ENCODE measurements at regions not wholly inside any gene's neighbourhood (a gene's known extent, or its start where the extent isn't known, plus 50 kb on each side); places are given as distances from the start of the nearest gene placed in this dataset.
A peak's percentile ranks its signal among the peaks of the same experiment; 100 is the strongest.

DNA sequence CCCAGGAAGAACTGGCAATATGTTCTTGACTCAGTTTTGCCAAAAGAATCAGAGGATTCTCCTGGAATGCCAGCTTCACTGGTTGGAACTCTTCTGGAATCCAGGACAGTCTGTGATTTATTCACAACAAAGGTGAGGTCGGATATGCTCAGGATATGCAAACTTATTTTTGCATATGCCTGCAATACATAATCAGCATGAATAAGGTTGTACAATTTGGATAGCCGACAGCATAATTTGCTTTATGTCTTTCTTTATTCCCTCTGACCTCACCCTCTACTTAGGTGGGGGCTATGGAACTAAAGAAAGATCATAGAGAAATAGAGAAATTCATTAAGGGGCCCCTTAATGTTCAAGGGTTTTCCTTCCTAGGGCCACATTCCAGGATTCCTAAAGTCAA, 57.6 kb upstream of the AKR1E2 start:
- 70% methylated on average over 2 of the region's 2 CpGs for WGBS
- H3K36me3 ChIP-seq (ENCODE audit: control insufficient read depth in 4 of 4, insufficient read depth in 3 of 4, low read depth in 1 of 4, low read length in 3 of 4) = no peaks in the 10 kb centered on the region
- H3K27me3 ChIP-seq (ENCODE audit: control insufficient read depth in 4 of 4, insufficient read depth in 4 of 4, low read length in 3 of 4) = peaks cover 0 to 9% (median 0%) of the 10 kb centered on the region in 4 donors
- TF ChIP-seq, protein P1, sequence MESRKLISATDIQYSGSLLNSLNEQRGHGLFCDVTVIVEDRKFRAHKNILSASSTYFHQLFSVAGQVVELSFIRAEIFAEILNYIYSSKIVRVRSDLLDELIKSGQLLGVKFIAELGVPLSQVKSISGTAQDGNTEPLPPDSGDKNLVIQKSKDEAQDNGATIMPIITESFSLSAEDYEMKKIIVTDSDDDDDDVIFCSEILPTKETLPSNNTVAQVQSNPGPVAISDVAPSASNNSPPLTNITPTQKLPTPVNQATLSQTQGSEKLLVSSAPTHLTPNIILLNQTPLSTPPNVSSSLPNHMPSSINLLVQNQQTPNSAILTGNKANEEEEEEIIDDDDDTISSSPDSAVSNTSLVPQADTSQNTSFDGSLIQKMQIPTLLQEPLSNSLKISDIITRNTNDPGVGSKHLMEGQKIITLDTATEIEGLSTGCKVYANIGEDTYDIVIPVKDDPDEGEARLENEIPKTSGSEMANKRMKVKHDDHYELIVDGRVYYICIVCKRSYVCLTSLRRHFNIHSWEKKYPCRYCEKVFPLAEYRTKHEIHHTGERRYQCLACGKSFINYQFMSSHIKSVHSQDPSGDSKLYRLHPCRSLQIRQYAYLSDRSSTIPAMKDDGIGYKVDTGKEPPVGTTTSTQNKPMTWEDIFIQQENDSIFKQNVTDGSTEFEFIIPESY (IDR thresholded peaks at IDR 0.05) = no peak
- TF ChIP-seq, protein P2, sequence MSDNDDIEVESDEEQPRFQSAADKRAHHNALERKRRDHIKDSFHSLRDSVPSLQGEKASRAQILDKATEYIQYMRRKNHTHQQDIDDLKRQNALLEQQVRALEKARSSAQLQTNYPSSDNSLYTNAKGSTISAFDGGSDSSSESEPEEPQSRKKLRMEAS (IDR thresholded peaks at IDR 0.05) = no peak
- TF ChIP-seq JUND (IDR thresholded peaks at IDR 0.05) (no peak), HNF4A (conservative IDR thresholded peaks at IDR 0.05) (no peak), SP1 (IDR thresholded peaks at IDR 0.05) (no peak)
- TF ChIP-seq, protein P3, sequence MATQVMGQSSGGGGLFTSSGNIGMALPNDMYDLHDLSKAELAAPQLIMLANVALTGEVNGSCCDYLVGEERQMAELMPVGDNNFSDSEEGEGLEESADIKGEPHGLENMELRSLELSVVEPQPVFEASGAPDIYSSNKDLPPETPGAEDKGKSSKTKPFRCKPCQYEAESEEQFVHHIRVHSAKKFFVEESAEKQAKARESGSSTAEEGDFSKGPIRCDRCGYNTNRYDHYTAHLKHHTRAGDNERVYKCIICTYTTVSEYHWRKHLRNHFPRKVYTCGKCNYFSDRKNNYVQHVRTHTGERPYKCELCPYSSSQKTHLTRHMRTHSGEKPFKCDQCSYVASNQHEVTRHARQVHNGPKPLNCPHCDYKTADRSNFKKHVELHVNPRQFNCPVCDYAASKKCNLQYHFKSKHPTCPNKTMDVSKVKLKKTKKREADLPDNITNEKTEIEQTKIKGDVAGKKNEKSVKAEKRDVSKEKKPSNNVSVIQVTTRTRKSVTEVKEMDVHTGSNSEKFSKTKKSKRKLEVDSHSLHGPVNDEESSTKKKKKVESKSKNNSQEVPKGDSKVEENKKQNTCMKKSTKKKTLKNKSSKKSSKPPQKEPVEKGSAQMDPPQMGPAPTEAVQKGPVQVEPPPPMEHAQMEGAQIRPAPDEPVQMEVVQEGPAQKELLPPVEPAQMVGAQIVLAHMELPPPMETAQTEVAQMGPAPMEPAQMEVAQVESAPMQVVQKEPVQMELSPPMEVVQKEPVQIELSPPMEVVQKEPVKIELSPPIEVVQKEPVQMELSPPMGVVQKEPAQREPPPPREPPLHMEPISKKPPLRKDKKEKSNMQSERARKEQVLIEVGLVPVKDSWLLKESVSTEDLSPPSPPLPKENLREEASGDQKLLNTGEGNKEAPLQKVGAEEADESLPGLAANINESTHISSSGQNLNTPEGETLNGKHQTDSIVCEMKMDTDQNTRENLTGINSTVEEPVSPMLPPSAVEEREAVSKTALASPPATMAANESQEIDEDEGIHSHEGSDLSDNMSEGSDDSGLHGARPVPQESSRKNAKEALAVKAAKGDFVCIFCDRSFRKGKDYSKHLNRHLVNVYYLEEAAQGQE (IDR thresholded peaks at IDR 0.05) = no peak
- no peak overlapping the region for H3K4me3 ChIP-seq (ENCODE audit: low read depth in 1 of 3, low read length in 3 of 3)
- no peak overlapping the region for H3K27ac ChIP-seq (ENCODE audit: low read depth in 1 of 2, low read length in 2 of 2)
- no peak overlapping the region for H3K9ac ChIP-seq (ENCODE audit: low read depth in 1 of 2, low read length in 2 of 2)
- no peaks in the 10 kb centered on the region for H3K9me3 ChIP-seq (ENCODE audit: control insufficient read depth in 4 of 4, low read length in 3 of 4)
- no peaks in the 10 kb centered on the region for H3K4me1 ChIP-seq (ENCODE audit: control insufficient read depth in 4 of 4, insufficient read depth in 4 of 4, low read length in 3 of 4)
- no peak for DNase-seq (ENCODE audit: low spot score)

DNA sequence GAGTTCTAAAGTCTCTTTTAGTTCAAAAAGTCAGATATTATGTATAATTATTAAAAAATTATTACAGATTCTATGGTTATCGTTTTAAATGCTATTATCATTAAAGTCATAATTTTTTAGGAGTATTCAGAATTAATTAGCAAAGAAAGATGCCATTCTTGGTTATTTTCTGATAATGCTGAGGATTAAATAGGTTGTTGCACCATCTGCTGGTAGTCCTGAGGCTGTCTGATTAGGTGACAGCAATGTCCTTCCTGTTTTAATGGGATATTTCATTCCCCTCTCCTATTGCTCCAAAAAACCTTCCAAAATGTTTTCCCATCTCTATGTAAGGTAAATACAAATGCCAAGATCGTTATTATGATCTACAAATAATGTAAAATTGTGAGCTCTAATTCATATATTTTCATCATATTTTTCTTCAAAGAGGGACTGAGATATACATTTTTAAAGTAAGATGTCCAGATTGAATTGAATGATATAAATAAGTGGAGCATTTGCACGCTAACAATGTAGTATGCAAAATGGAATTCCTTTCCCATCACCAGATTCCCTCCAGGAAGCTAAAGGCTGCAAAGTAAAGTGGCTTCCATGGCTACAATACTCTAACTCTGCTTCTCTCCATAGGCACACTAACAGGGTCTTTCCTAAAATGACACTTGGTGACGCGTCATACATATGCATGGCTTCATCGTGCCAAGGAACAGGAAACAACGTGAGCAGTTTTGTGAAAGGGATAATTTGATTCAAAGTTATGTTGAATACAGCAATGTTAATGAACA, 58.8 kb upstream of the AKR1E2 start:
- Histone ChIP-seq H3K9me3 (ENCODE audit: control insufficient read depth in 4 of 4, low read length in 3 of 4) (no peaks in the 10 kb centered on the region), H3K27me3 (ENCODE audit: control insufficient read depth in 4 of 4, insufficient read depth in 4 of 4, low read length in 3 of 4) (peaks cover 0 to 9% (median 0%) of the 10 kb centered on the region in 4 donors), H3K27ac (ENCODE audit: low read depth in 1 of 2, low read length in 2 of 2) (no peak overlapping the region), H3K9ac (ENCODE audit: low read depth in 1 of 2, low read length in 2 of 2) (no peak overlapping the region), H3K4me1 (ENCODE audit: control insufficient read depth in 4 of 4, insufficient read depth in 4 of 4, low read length in 3 of 4) (no peaks in the 10 kb centered on the region), H3K4me3 (ENCODE audit: low read depth in 1 of 3, low read length in 3 of 3) (no peak overlapping the region), H3K36me3 (ENCODE audit: control insufficient read depth in 4 of 4, insufficient read depth in 3 of 4, low read depth in 1 of 4, low read length in 3 of 4) (no peaks in the 10 kb centered on the region)
- DNase-seq (ENCODE audit: low spot score) = no peak
- 44% methylated on average over 7 of the region's 7 CpGs for WGBS
- no peak for TF ChIP-seq JUND (IDR thresholded peaks at IDR 0.05)
- TF ChIP-seq EGR1 (IDR thresholded peaks at IDR 0.05; ENCODE audit: low read depth in 2 of 2) = no peak
- TF ChIP-seq, protein P4, sequence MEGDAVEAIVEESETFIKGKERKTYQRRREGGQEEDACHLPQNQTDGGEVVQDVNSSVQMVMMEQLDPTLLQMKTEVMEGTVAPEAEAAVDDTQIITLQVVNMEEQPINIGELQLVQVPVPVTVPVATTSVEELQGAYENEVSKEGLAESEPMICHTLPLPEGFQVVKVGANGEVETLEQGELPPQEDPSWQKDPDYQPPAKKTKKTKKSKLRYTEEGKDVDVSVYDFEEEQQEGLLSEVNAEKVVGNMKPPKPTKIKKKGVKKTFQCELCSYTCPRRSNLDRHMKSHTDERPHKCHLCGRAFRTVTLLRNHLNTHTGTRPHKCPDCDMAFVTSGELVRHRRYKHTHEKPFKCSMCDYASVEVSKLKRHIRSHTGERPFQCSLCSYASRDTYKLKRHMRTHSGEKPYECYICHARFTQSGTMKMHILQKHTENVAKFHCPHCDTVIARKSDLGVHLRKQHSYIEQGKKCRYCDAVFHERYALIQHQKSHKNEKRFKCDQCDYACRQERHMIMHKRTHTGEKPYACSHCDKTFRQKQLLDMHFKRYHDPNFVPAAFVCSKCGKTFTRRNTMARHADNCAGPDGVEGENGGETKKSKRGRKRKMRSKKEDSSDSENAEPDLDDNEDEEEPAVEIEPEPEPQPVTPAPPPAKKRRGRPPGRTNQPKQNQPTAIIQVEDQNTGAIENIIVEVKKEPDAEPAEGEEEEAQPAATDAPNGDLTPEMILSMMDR (IDR thresholded peaks at IDR 0.05; ENCODE audit: low read depth, low read length, missing input control) = peak; percentile 71
- peak; percentile 86 to 90 for TF ChIP-seq RAD21 (IDR thresholded peaks at IDR 0.05)
- TF ChIP-seq NR2F2 (IDR thresholded peaks at IDR 0.05) = no peak
- TF ChIP-seq FOXA1 (IDR thresholded peaks at IDR 0.05) = no peak

Measured in liver (tissue), 8 donors.